GM18520 (cell line): ENCODE measurements at regions not wholly inside any gene's neighbourhood (a gene's known extent, or its start where the extent isn't known, plus 50 kb on each side); places are given as distances from the start of the nearest gene placed in this dataset.
"Not testable (repeated sequence)": the region's sequence is repeated elsewhere in the genome, so short reads cannot be mapped to it uniquely, and the experiment has no call there.

Experiments used
- ATAC-seq: cut with Tn5 transposase; IDR thresholded peaks from one replicate; pipeline ENCODE4 v1.9.1; 2021; ENCODE audit not compliant: unreplicated experiment

- ATAC-seq = no peak
Observed at GRCh38 chr6:8875986-8876385, 440.6 kb upstream of the SLC35B3 start.

DNA sequence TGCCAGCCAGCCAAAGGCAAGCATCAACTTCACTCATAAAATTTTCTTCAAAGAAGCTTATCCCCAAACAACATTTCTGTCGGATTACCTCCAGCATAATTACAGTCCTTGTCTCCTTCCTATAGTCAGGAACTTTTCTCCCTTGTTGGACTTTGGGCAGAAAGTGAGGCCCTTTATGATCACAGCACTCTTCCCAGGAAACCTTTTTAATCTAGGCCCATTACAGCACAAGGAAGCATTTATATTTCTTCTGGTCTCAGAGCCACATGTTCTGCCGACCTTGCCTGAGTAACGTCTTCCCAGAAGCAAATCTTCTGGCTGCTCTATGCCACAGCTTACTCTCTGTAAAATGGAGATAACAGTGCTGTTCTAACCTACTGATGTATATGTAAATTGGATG, 437.2 kb upstream of the SLC35B3 start:
- no peak for ATAC-seq

- no peak for ATAC-seq
Observed at GRCh38 chr6:8865451-8865850, 430.1 kb upstream of the SLC35B3 start.

GRCh38 chr6:8860671-8861070, 425.3 kb upstream of the SLC35B3 start:
- no peak for ATAC-seq

- ATAC-seq = no peak
Observed at GRCh38 chr6:8859501-8859900, 424.2 kb upstream of the SLC35B3 start.

DNA sequence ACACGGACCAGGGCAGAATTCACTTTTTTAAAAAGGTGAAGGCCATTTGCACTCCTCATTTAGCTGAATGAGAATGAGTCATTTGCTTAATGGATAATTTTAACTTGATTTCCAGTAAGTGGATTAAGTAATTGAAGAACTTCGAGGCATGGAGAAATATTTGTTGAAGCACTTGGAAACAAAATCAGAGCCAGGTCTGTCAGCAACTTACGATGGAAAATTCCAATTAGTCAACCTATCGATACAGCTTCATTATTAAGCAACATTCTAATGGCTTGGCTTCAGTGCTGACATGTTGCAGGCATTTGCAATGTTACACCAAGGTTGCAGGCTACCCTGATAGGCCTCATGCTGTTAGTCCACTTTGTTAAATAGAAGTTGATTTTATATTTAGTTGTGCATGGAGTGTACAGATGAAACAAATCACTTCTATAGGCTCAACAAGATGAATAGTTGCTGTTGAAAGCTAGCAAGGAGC, 423.5 kb upstream of the SLC35B3 start:
- no peak for ATAC-seq

DNA sequence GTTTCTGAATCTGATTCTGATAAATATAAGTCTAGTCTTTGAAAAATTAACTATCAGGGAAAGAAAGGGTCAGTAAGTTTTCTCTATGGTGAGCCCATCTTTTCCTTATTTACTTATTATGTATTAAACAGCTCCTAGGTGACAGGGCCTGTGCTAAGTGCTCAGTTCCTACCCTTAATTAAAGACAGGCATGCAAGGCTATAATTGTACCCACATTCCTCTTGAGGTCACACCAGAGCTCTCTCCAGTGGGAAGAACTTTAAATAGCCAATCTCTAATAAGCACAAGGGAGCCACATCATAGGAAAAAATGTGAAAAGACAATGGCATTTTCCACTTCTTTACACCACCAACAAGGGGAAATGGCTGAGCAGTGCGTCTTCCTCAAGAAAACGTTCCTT, 421.8 kb upstream of the SLC35B3 start:
- ATAC-seq = no peak

DNA sequence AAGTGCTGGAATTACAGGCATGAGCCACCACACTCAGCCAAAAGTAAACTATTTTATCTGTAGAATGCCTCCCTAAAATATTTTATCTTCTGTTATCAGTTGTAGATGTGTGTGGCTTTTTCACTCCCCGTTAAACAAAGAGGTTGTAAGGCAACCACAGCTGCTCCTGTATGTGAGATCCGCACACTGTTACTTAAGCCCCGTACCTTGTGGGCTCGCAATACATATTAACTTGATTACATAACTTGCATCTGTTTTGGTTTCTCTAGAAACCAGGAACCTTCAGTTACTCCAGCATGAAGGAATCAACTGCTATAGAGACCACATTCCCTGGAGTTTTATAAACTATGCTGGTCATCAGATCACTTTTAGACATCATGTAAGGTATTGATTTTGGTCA, 420.1 kb upstream of the SLC35B3 start:
- ATAC-seq = no peak

DNA sequence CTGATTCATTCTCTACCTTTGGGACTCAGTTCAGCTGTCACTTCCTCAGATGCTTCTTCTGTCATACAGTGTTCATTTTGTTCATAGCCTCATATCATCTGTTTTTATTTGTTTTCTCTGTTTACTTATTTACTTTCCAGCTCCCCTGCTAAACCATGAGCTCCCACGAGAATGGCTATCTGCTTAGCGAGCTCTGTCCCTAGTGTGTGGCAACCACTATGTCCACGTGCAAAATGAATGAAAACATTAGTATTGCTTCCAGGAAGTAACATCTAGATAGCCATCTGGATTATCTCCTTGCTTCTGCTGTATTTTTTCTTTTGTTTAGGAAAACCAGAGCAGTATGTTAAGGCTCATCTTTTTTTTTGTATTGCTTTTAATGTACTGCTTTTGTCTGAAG, 417.0 kb upstream of the SLC35B3 start:
- ATAC-seq = no peak

DNA sequence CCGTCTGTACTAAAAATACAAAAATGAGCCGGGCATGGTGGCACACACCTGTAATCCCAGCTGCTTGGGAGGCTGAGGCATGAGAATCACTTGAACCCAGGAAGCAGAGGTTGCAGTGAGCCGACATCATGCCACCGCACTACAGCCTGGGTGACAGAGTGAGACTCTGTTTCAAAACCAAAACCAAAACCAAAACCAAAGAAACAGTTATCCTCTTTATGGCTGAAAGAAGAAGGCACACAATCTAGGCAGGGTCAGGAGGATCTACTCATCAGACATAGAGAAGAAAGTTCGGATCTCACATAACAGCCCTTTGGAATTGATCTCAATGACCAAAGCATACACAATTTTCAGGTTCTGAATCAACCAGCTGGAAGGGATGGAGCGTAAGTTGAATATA, 411.3 kb upstream of the SLC35B3 start:
- not testable (repeated sequence) for ATAC-seq

- ATAC-seq = no peak
Observed at GRCh38 chr6:8845690-8846089, 410.3 kb upstream of the SLC35B3 start.

GRCh38 chr6:8844968-8845367, 409.6 kb upstream of the SLC35B3 start:
- ATAC-seq = no peak

GRCh38 chr6:8839626-8840025, 404.3 kb upstream of the SLC35B3 start:
- no peak for ATAC-seq

GRCh38 chr6:8837343-8837742, 402.0 kb upstream of the SLC35B3 start:
- ATAC-seq = no peak

GRCh38 chr6:8832695-8833094, 397.4 kb upstream of the SLC35B3 start:
- not testable (repeated sequence) for ATAC-seq

GRCh38 chr6:8831366-8832152, 396.2 kb upstream of the SLC35B3 start:
- ATAC-seq = no peak

GRCh38 chr6:8830794-8831193, 395.4 kb upstream of the SLC35B3 start:
- ATAC-seq = no peak

GRCh38 chr6:8829796-8830195, 394.5 kb upstream of the SLC35B3 start:
- ATAC-seq = no peak

- ATAC-seq = no peak
Observed at GRCh38 chr6:8829296-8829695, 394.0 kb upstream of the SLC35B3 start.

GRCh38 chr6:8828376-8828775, 393.0 kb upstream of the SLC35B3 start:
- no peak for ATAC-seq

- no peak for ATAC-seq
Observed at GRCh38 chr6:8825726-8826125, 390.4 kb upstream of the SLC35B3 start.

- no peak for ATAC-seq
Observed at GRCh38 chr6:8821981-8822381, 386.6 kb upstream of the SLC35B3 start.

GRCh38 chr6:8820313-8820712, 385.0 kb upstream of the SLC35B3 start:
- no peak for ATAC-seq
